Esophagus mucosa (tissue), 1 donor: ENCODE measurements at regions not wholly inside any gene's neighbourhood (a gene's known extent, or its start where the extent isn't known, plus 50 kb on each side); places are given as distances from the start of the nearest gene placed in this dataset.
"Not testable (repeated sequence)": the region's sequence is repeated elsewhere in the genome, so short reads cannot be mapped to it uniquely, and the experiment has no call there.

ENCODE experiments used
- ATAC-seq: fragments of 200-7000 bp; cut with Tn5 transposase; one replicate; pipeline ENCODE4 v1.9.1; 2020
- donor health status: DM: yes; HTN: yes; CAD: no.

- no peak for ATAC-seq
Observed at GRCh38 chr20:6299456-6299855, 176.6 kb upstream of the FERMT1 start.

- ATAC-seq, result no peak
Observed at GRCh38 chr20:6298049-6298448, 175.2 kb upstream of the FERMT1 start.

GRCh38 chr20:6295867-6296256 lies 173.0 kb upstream of the FERMT1 start:
- no peak for ATAC-seq

- no peak for ATAC-seq
Observed at GRCh38 chr20:6295127-6295866, 172.5 kb upstream of the FERMT1 start.

- ATAC-seq, result no peak
Observed at GRCh38 chr20:6287471-6287870, 164.6 kb upstream of the FERMT1 start.

GRCh38 chr20:6282642-6283041 lies 159.8 kb upstream of the FERMT1 start:
- ATAC-seq, result no peak

GRCh38 chr20:6277661-6278240 lies 154.9 kb upstream of the FERMT1 start:
- no peak for ATAC-seq

- ATAC-seq, result not testable (repeated sequence)
Observed at GRCh38 chr20:6270404-6270803, 147.6 kb upstream of the FERMT1 start.

- no peak for ATAC-seq
Observed at GRCh38 chr20:6269168-6269873, 146.5 kb upstream of the FERMT1 start.

GRCh38 chr20:6265204-6265904 lies 142.5 kb upstream of the FERMT1 start:
- ATAC-seq, result no peak

- ATAC-seq, result no peak
Observed at GRCh38 chr20:6253396-6253795, 130.6 kb upstream of the FERMT1 start.

- no peak for ATAC-seq
Observed at GRCh38 chr20:6245436-6245835, 122.6 kb upstream of the FERMT1 start.

- ATAC-seq, result no peak
Observed at GRCh38 chr20:6241591-6241990, 118.8 kb upstream of the FERMT1 start.

GRCh38 chr20:6240059-6240458 lies 117.2 kb upstream of the FERMT1 start:
- ATAC-seq, result no peak

- ATAC-seq, result no peak
Observed at GRCh38 chr20:6238421-6238820, 115.6 kb upstream of the FERMT1 start.

GRCh38 chr20:6235510-6235909 lies 112.7 kb upstream of the FERMT1 start:
- no peak for ATAC-seq

- ATAC-seq, result no peak
Observed at GRCh38 chr20:6232436-6232835, 109.6 kb upstream of the FERMT1 start.

GRCh38 chr20:6231556-6231955 lies 108.7 kb upstream of the FERMT1 start:
- no peak for ATAC-seq

GRCh38 chr20:6228302-6228843 lies 105.5 kb upstream of the FERMT1 start:
- ATAC-seq, result no peak

- ATAC-seq, result no peak
Observed at GRCh38 chr20:6213311-6213710, 90.5 kb upstream of the FERMT1 start.

- ATAC-seq, result no peak
Observed at GRCh38 chr20:6212903-6213302, 90.1 kb upstream of the FERMT1 start.

GRCh38 chr20:6209093-6209492 lies 86.3 kb upstream of the FERMT1 start:
- ATAC-seq, result no peak

- no peak for ATAC-seq
Observed at GRCh38 chr20:6200092-6200491, 77.3 kb upstream of the FERMT1 start.
